Effector memory CD8-positive, alpha-beta T cell (primary cell): ENCODE measurements at regions not wholly inside any gene's neighbourhood (a gene's known extent, or its start where the extent isn't known, plus 50 kb on each side); places are given as distances from the start of the nearest gene placed in this dataset.

Source experiments
- ATAC-seq: fragments of 150-1000 bp; cut with Tn5 transposase; replicated peaks from 2 replicates; pipeline ENCODE4 v1.10.0; 2021; ENCODE audit warnings: mild to moderate bottlenecking, moderate library complexity
- DNase-seq, 3 experiments: peaks; one replicate each; pipeline ENCODE4 v3.0.0; 2021
- H3K27ac Mint-ChIP-seq, 2 donors: one replicate each; pipeline ENCODE4 v1.8.0; 2022; ENCODE audit warnings: mild to moderate bottlenecking in 2 of 2, mixed read lengths in 2 of 2, moderate library complexity in 2 of 2
- H3K27me3 Mint-ChIP-seq, 2 donors: one replicate each; pipeline ENCODE4 v1.8.0; 2022; ENCODE audit warnings: mixed read lengths in 2 of 2
- H3K36me3 Mint-ChIP-seq: one replicate; pipeline ENCODE4 v1.8.0; 2022; ENCODE audit warnings: mild to moderate bottlenecking, moderate library complexity, mixed read lengths; ENCODE audit not compliant: insufficient read depth
- H3K4me1 Mint-ChIP-seq, 2 donors: one replicate each; pipeline ENCODE4 v1.8.0; 2022; ENCODE audit warnings: low read depth in 2 of 2, mixed read lengths in 2 of 2
- H3K4me3 Mint-ChIP-seq, 2 donors: one replicate each; pipeline ENCODE4 v1.8.0; 2022; ENCODE audit warnings: mild to moderate bottlenecking in 2 of 2, mixed read lengths in 2 of 2, moderate library complexity in 2 of 2
- H3K9me3 Mint-ChIP-seq, 2 donors: one replicate each; pipeline ENCODE4 v1.8.0; 2022; ENCODE audit warnings: mixed read lengths in 2 of 2

- peaks cover 0 to 2% of the 10 kb centered on the region in 2 donors for H3K9me3 Mint-ChIP-seq
- no peak overlapping the region for H3K4me3 Mint-ChIP-seq
- DNase-seq (no peak), ATAC-seq (no peak)
- peaks cover 16 to 39% of the 10 kb centered on the region in 2 donors for H3K27me3 Mint-ChIP-seq
- H3K36me3 Mint-ChIP-seq, result no peaks in the 10 kb centered on the region
- no peak overlapping the region for H3K27ac Mint-ChIP-seq
- H3K4me1 Mint-ChIP-seq, result no peaks in the 10 kb centered on the region
Measured at GRCh38 chr5:62737766-62738165, 159.1 kb downstream of the LRRC70 start.

GRCh38 chr5:62732677-62733121, 154.1 kb downstream of the LRRC70 start:
- H3K9me3 Mint-ChIP-seq, result peaks cover 0 to 2% of the 10 kb centered on the region in 2 donors
- no peak overlapping the region for H3K27ac Mint-ChIP-seq
- ATAC-seq, result no peak
- H3K4me3 Mint-ChIP-seq, result no peak overlapping the region
- DNase-seq, result no peak
- H3K36me3 Mint-ChIP-seq, result no peaks in the 10 kb centered on the region
- peaks cover 10 to 23% of the 10 kb centered on the region in 2 donors for H3K27me3 Mint-ChIP-seq
- no peaks in the 10 kb centered on the region for H3K4me1 Mint-ChIP-seq

- Mint-ChIP-seq H3K27me3 (peaks cover 8 to 18% of the 10 kb centered on the region in 2 donors), H3K4me1 (no peaks in the 10 kb centered on the region), H3K36me3 (no peaks in the 10 kb centered on the region), H3K4me3 (no peak overlapping the region), H3K27ac (no peak overlapping the region), H3K9me3 (peaks cover 0 to 2% of the 10 kb centered on the region in 2 donors)
- ATAC-seq, result no peak
- no peak for DNase-seq
Measured at GRCh38 chr5:62731022-62731421, 152.4 kb downstream of the LRRC70 start.

GRCh38 chr5:62729675-62730074, 151.1 kb downstream of the LRRC70 start:
- no peak overlapping the region for H3K27ac Mint-ChIP-seq
- no peak for DNase-seq
- peaks cover 5 to 10% of the 10 kb centered on the region in 2 donors for H3K27me3 Mint-ChIP-seq
- H3K36me3 Mint-ChIP-seq, result no peaks in the 10 kb centered on the region
- ATAC-seq, result no peak
- H3K4me3 Mint-ChIP-seq, result no peak overlapping the region
- no peaks in the 10 kb centered on the region for H3K4me1 Mint-ChIP-seq
- peaks cover 0 to 2% of the 10 kb centered on the region in 2 donors for H3K9me3 Mint-ChIP-seq

- no peak overlapping the region for H3K4me3 Mint-ChIP-seq
- ATAC-seq (no peak), DNase-seq (no peak)
- no peaks in the 10 kb centered on the region for H3K36me3 Mint-ChIP-seq
- no peak overlapping the region for H3K27ac Mint-ChIP-seq
- no peaks in the 10 kb centered on the region for H3K9me3 Mint-ChIP-seq
- H3K4me1 Mint-ChIP-seq, result no peaks in the 10 kb centered on the region
- H3K27me3 Mint-ChIP-seq, result peaks cover 8 to 10% of the 10 kb centered on the region in 2 donors
Measured at GRCh38 chr5:62727861-62728260, 149.2 kb downstream of the LRRC70 start.

- no peak for DNase-seq
- peaks cover 6 to 16% of the 10 kb centered on the region in 2 donors for H3K27me3 Mint-ChIP-seq
- H3K4me1 Mint-ChIP-seq, result no peaks in the 10 kb centered on the region
- H3K36me3 Mint-ChIP-seq, result no peaks in the 10 kb centered on the region
- H3K27ac Mint-ChIP-seq, result no peak overlapping the region
- H3K9me3 Mint-ChIP-seq, result no peaks in the 10 kb centered on the region
- H3K4me3 Mint-ChIP-seq, result no peak overlapping the region
- no peak for ATAC-seq
Measured at GRCh38 chr5:62727184-62727583, 148.6 kb downstream of the LRRC70 start.

- Mint-ChIP-seq H3K36me3 (no peaks in the 10 kb centered on the region), H3K4me3 (no peak overlapping the region), H3K9me3 (no peaks in the 10 kb centered on the region), H3K27me3 (peaks cover 48 to 53% of the 10 kb centered on the region in 2 donors), H3K27ac (no peak overlapping the region), H3K4me1 (no peaks in the 10 kb centered on the region)
- DNase-seq (no peak), ATAC-seq (no peak)
Measured at GRCh38 chr5:62722360-62722759, 143.7 kb downstream of the LRRC70 start.

- DNase-seq (no peak), ATAC-seq (no peak)
Measured at GRCh38 chr5:62720031-62720441, 141.4 kb downstream of the LRRC70 start.

GRCh38 chr5:62719061-62719720, 140.6 kb downstream of the LRRC70 start:
- H3K36me3 Mint-ChIP-seq, result no peaks in the 10 kb centered on the region
- peaks cover 58 to 61% of the 10 kb centered on the region in 2 donors for H3K27me3 Mint-ChIP-seq
- no peaks in the 10 kb centered on the region for H3K9me3 Mint-ChIP-seq
- H3K27ac Mint-ChIP-seq, result no peak overlapping the region
- ATAC-seq (no peak), DNase-seq (no peak)
- H3K4me1 Mint-ChIP-seq, result no peaks in the 10 kb centered on the region
- H3K4me3 Mint-ChIP-seq, result no peak overlapping the region

More at GRCh38 chr5:62720031-62720441, 141.4 kb downstream of the LRRC70 start:
- Mint-ChIP-seq H3K4me1 (no peaks in the 10 kb centered on the region), H3K4me3 (no peak overlapping the region), H3K36me3 (no peaks in the 10 kb centered on the region), H3K9me3 (no peaks in the 10 kb centered on the region), H3K27ac (no peak overlapping the region), H3K27me3 (peaks cover 54 to 59% of the 10 kb centered on the region in 2 donors)

GRCh38 chr5:62718324-62718723, 139.7 kb downstream of the LRRC70 start:
- Mint-ChIP-seq H3K27ac (no peak overlapping the region), H3K27me3 (peaks cover 56 to 58% of the 10 kb centered on the region in 2 donors), H3K9me3 (no peaks in the 10 kb centered on the region), H3K4me1 (no peaks in the 10 kb centered on the region), H3K4me3 (no peak overlapping the region), H3K36me3 (no peaks in the 10 kb centered on the region)
- no peak for ATAC-seq
- no peak for DNase-seq

- ATAC-seq (no peak), DNase-seq (no peak)
- Mint-ChIP-seq H3K4me1 (no peaks in the 10 kb centered on the region), H3K9me3 (no peaks in the 10 kb centered on the region), H3K4me3 (no peak overlapping the region), H3K27ac (no peak overlapping the region), H3K36me3 (no peaks in the 10 kb centered on the region), H3K27me3 (peaks cover 53 to 55% of the 10 kb centered on the region in 2 donors)
Measured at GRCh38 chr5:62717301-62717933, 138.8 kb downstream of the LRRC70 start.

GRCh38 chr5:62714296-62714695, 135.7 kb downstream of the LRRC70 start:
- Mint-ChIP-seq H3K27ac (no peak overlapping the region), H3K9me3 (peaks cover 0 to 1% of the 10 kb centered on the region in 2 donors), H3K27me3 (peaks cover 29 to 34% of the 10 kb centered on the region in 2 donors), H3K4me1 (no peaks in the 10 kb centered on the region), H3K4me3 (no peak overlapping the region), H3K36me3 (no peaks in the 10 kb centered on the region)
- DNase-seq (no peak), ATAC-seq (no peak)

GRCh38 chr5:62708481-62709325, 130.1 kb downstream of the LRRC70 start:
- ATAC-seq, result no peak
- Mint-ChIP-seq H3K27me3 (peaks cover 7 to 17% of the 10 kb centered on the region in 2 donors), H3K36me3 (no peaks in the 10 kb centered on the region), H3K27ac (no peak overlapping the region), H3K9me3 (peaks cover 4 to 8% of the 10 kb centered on the region in 2 donors), H3K4me3 (no peak overlapping the region), H3K4me1 (no peaks in the 10 kb centered on the region)
- no peak for DNase-seq
